Ishikawa (cell line): ENCODE measurements at regions not wholly inside any gene's neighbourhood (a gene's known extent, or its start where the extent isn't known, plus 50 kb on each side); places are given as distances from the start of the nearest gene placed in this dataset.

Source experiments
- CEBPB ChIP-seq: IDR thresholded peaks from 2 replicates; pipeline ENCODE4 v1.6.1; 2012
- CREB1 ChIP-seq: IDR thresholded peaks from 2 replicates; pipeline ENCODE4 v1.6.1; 2012; ENCODE audit warnings: low read depth
- EGR1 ChIP-seq: IDR thresholded peaks from 2 replicates; pipeline ENCODE4 v1.6.1; 2012
- EP300 ChIP-seq: IDR thresholded peaks from 2 replicates; pipeline ENCODE4 v1.6.1; 2012; ENCODE audit warnings: borderline replicate concordance
- FOXM1 ChIP-seq: IDR thresholded peaks from 2 replicates; pipeline ENCODE4 v1.6.1; 2012; ENCODE audit warnings: low read depth, borderline replicate concordance
- MAX ChIP-seq: IDR thresholded peaks from 2 replicates; pipeline ENCODE4 v1.6.1; 2012
- NFIC ChIP-seq: IDR thresholded peaks from 2 replicates; pipeline ENCODE4 v1.6.1; 2012
- RAD21 ChIP-seq: IDR thresholded peaks from 2 replicates; pipeline ENCODE4 v1.6.1; 2012; ENCODE audit warnings: low read depth
- REST ChIP-seq: IDR thresholded peaks from 2 replicates; pipeline ENCODE4 v1.6.1; 2012; ENCODE audit warnings: low read depth, mild to moderate bottlenecking
- TAF1 ChIP-seq: IDR thresholded peaks from 2 replicates; pipeline ENCODE4 v1.6.1; 2012; ENCODE audit warnings: low read depth, mild to moderate bottlenecking
- TCF12 ChIP-seq: IDR thresholded peaks from 2 replicates; pipeline ENCODE4 v1.6.1; 2012; ENCODE audit warnings: low read depth
- TEAD4 ChIP-seq: IDR thresholded peaks from 2 replicates; pipeline ENCODE4 v1.6.1; 2012
- USF1 ChIP-seq: IDR thresholded peaks from 2 replicates; pipeline ENCODE4 v1.6.1; 2012
- YY1 ChIP-seq: IDR thresholded peaks from 2 replicates; pipeline ENCODE4 v1.6.1; 2012; ENCODE audit warnings: low read depth
- ZBTB7A ChIP-seq: IDR thresholded peaks from 2 replicates; pipeline ENCODE4 v1.6.1; 2012; ENCODE audit warnings: low read depth

- no peak for TF ChIP-seq EP300
- TF ChIP-seq ZBTB7A, result no peak
- no peak for TF ChIP-seq REST
- TF ChIP-seq CREB1, result no peak
- no peak for TF ChIP-seq FOXM1
- TF ChIP-seq MAX, result no peak
- TF ChIP-seq YY1, result no peak
- TF ChIP-seq NFIC, result no peak
- TF ChIP-seq TEAD4, result no peak
Observed at GRCh38 chr5:82417776-82418607, 139.8 kb upstream of the RPS23 start.

GRCh38 chr5:82416512-82416911 lies 138.4 kb upstream of the RPS23 start:
- TF ChIP-seq RAD21 (no peak), YY1 (no peak), TEAD4 (no peak), TAF1 (no peak), REST (no peak), EGR1 (no peak), CREB1 (no peak), NFIC (no peak), ZBTB7A (no peak), EP300 (no peak), TCF12 (no peak), MAX (no peak), USF1 (no peak), CEBPB (no peak), FOXM1 (no peak)

- TF ChIP-seq MAX (no peak), YY1 (no peak), ZBTB7A (no peak), TAF1 (no peak), CREB1 (no peak), REST (no peak), RAD21 (no peak), FOXM1 (no peak)
Observed at GRCh38 chr5:82414041-82414388, 135.9 kb upstream of the RPS23 start.

GRCh38 chr5:82413302-82414040 lies 135.3 kb upstream of the RPS23 start:
- TF ChIP-seq TAF1 (no peak), TCF12 (no peak)

- no peak for TF ChIP-seq FOXM1
- TF ChIP-seq ZBTB7A, result no peak
- no peak for TF ChIP-seq RAD21
- no peak for TF ChIP-seq CEBPB
- no peak for TF ChIP-seq NFIC
- TF ChIP-seq YY1, result no peak
- no peak for TF ChIP-seq REST
- no peak for TF ChIP-seq EP300
- TF ChIP-seq TCF12, result no peak
- no peak for TF ChIP-seq USF1
Observed at GRCh38 chr5:82408033-82408432, 129.9 kb upstream of the RPS23 start.
